HepG2 (cell line): ENCODE measurements at regions not wholly inside any gene's neighbourhood (a gene's known extent, or its start where the extent isn't known, plus 50 kb on each side); places are given as distances from the start of the nearest gene placed in this dataset.

ENCODE experiments used
- ATAC-seq: fragments of 200-7000 bp; cut with Tn5 transposase; 3 replicates; pipeline ENCODE4 v1.9.1; 2020; ENCODE audit warnings: mild to moderate bottlenecking, moderate library complexity
- BruUV-seq: library from RNA; stranded (reverse); fragments of 400-500 nt; replicated peaks from 2 replicates; lab custom pipeline; 2021; lab: Mats Ljungman, UMichigan
- CTCF ChIA-PET: fragments of 300-600 bp; formaldehyde crosslinking; extraction: SDS; loops from one replicate; lab custom pipeline; 2021; ENCODE audit warnings: low total read pairs, inconsistent platforms, low intra/inter-chr PET ratio; lab: Yijun Ruan, JAX
- POLR2A ChIA-PET: fragments of 350-600 bp; sonication (Branson Sonifier 250); formaldehyde crosslinking; loops from one replicate; lab custom pipeline; 2020; ENCODE audit warnings: antibody characterized with exemption, inconsistent platforms; lab: Yijun Ruan, JAX
- DNase-seq: peaks from one replicate; pipeline ENCODE4 v3.0.0-alpha.2; 2015; ENCODE audit warnings: low spot score
- FAIRE-seq: peaks from 3 replicates; lab custom pipeline; 2011; peaks lifted over from hg19 to GRCh38; lab: Jason Lieb, UNC
- H2AFZ ChIP-seq: one replicate; pipeline ENCODE4 v1.6.1; 2011; ENCODE audit warnings: low read length, inconsistent platforms
- H3K27ac ChIP-seq: fragments of 300-600 bp; 3 replicates; pipeline ENCODE4 v1.8.0; 2011; ENCODE audit warnings: mixed run types, mild to moderate bottlenecking, mixed read lengths, low read length, inconsistent platforms; ENCODE audit not compliant: insufficient read depth; ENCODE audit errors: extremely low read length
- H3K27me3 ChIP-seq, 2 experiments: fragments of 200-600 bp in 1 of 2; 2 replicates in 1 of 2; 3 replicates in 1 of 2; pipeline versions ENCODE4 v1.6.0 to v1.8.0; 2011; ENCODE audit warnings: low read length in 2 of 2, mild to moderate bottlenecking in 2 of 2, moderate library complexity in 2 of 2, inconsistent platforms in 1 of 2; ENCODE audit not compliant: insufficient read depth in 2 of 2, control insufficient read depth in 1 of 2
- H3K36me3 ChIP-seq, 2 experiments: fragments of 200-600 bp in 1 of 2; replicated peaks in 1 of 2; 2 replicates in 1 of 2; 3 replicates in 1 of 2; pipeline versions ENCODE4 v1.5.1 to v1.8.0; 2011; ENCODE audit warnings: low read length in 2 of 2, inconsistent platforms in 1 of 2; ENCODE audit not compliant: insufficient read depth in 2 of 2, control insufficient read depth in 1 of 2
- H3K4me1 ChIP-seq: 2 replicates; pipeline ENCODE4 v1.5.1; 2012; ENCODE audit warnings: low read length, inconsistent platforms; ENCODE audit not compliant: insufficient read depth
- H3K4me2 ChIP-seq: 2 replicates; pipeline ENCODE4 v1.6.0; 2011; ENCODE audit warnings: low read depth, low read length, inconsistent platforms
- H3K4me3 ChIP-seq, 3 experiments: fragments of 200-600 bp in 1 of 3; sonication (generic), shearing (Covaris generic) in 1 of 3; replicated peaks in 1 of 3; 2 replicates each; pipeline ENCODE4 v1.5.1; 2011 to 2016; ENCODE audit warnings: low read length in 3 of 3, inconsistent platforms in 2 of 3, low read depth in 2 of 3, mild to moderate bottlenecking in 2 of 3, control low read depth in 1 of 3, mixed read lengths in 1 of 3; ENCODE audit not compliant: insufficient read depth in 1 of 3
- H3K79me2 ChIP-seq: one replicate; pipeline ENCODE4 v1.6.1; 2011; ENCODE audit warnings: low read length, inconsistent platforms; ENCODE audit not compliant: insufficient read depth
- H3K9ac ChIP-seq: 2 replicates; pipeline ENCODE4 v1.6.0; 2011; ENCODE audit warnings: mild to moderate bottlenecking, low read depth, low read length, inconsistent platforms; ENCODE audit not compliant: insufficient read depth
- H3K9me3 ChIP-seq: 2 replicates; pipeline ENCODE4 v1.5.1; 2012; ENCODE audit warnings: mild to moderate bottlenecking, low read length
- H4K20me1 ChIP-seq: 2 replicates; pipeline ENCODE4 v1.6.0; 2011; ENCODE audit warnings: inconsistent platforms, mild to moderate bottlenecking, low read length, moderate library complexity; ENCODE audit not compliant: insufficient read depth
- EEA1 ChIP-seq: sonication (generic); formaldehyde crosslinking; IDR thresholded peaks from 2 replicates; pipeline ENCODE4 v1.5.1; 2020; ENCODE audit warnings: mild to moderate bottlenecking, missing genetic modification reagents, borderline replicate concordance
- RAD21 ChIP-seq: fragments of 450-650 bp; formaldehyde crosslinking; IDR thresholded peaks from 2 replicates; pipeline ENCODE4 v1.5.0; 2020; ENCODE audit warnings: mild to moderate bottlenecking
- YY1 ChIP-seq: IDR thresholded peaks from 2 replicates; pipeline ENCODE4 v1.6.1; 2011; ENCODE audit warnings: low read length, low read depth, moderate library complexity, mild to moderate bottlenecking; ENCODE audit not compliant: insufficient read depth, insufficient replicate concordance
- ZBTB8A ChIP-seq: sonication (generic); formaldehyde crosslinking; IDR thresholded peaks from 2 replicates; pipeline ENCODE4 v1.4.0; 2020; ENCODE audit warnings: mild to moderate bottlenecking, low read depth, missing genetic modification reagents, borderline replicate concordance
- ZC3H4 ChIP-seq: sonication (generic); formaldehyde crosslinking; IDR thresholded peaks from 2 replicates; pipeline ENCODE4 v1.4.0; 2020; ENCODE audit warnings: missing genetic modification reagents, borderline replicate concordance
- ZNF17 ChIP-seq: sonication (generic); formaldehyde crosslinking; IDR thresholded peaks from 2 replicates; pipeline ENCODE4 v1.5.0; 2020; ENCODE audit warnings: mild to moderate bottlenecking, missing genetic modification reagents
- ZNF781 ChIP-seq: sonication (generic); formaldehyde crosslinking; IDR thresholded peaks from 2 replicates; pipeline ENCODE4 v1.5.1; 2020; ENCODE audit warnings: borderline replicate concordance, mild to moderate bottlenecking, missing genetic modification reagents; ENCODE audit errors: not compliant biosample characterization
- in situ Hi-C: cut with HindIII; loops from 2 replicates; pipeline ENCODE4 v1.10.0; 2017; ENCODE audit warnings: low pct_unique_long_range_greater_than_20kb; ENCODE audit not compliant: extremely low pct_ligation_motif_present
- intact Hi-C: fragments of 100-400 bp; cut with micrococcal nuclease; formaldehyde crosslinking; loops from one replicate; pipeline ENCODE4 v1.10.0; 2022; ENCODE audit not compliant: unreplicated experiment
- TF ChIP-seq, protein P1 (sequence below): sonication (generic); formaldehyde crosslinking; IDR thresholded peaks from 2 replicates; pipeline ENCODE4 v1.5.0; 2020; ENCODE audit warnings: missing genetic modification reagents
- TF ChIP-seq, protein P2 (sequence below): IDR thresholded peaks from 2 replicates; pipeline ENCODE4 v1.6.1; 2018; ENCODE audit warnings: missing genetic modification reagents, mild to moderate bottlenecking, missing compliant biosample characterization
- TF ChIP-seq, protein P3 (sequence below), 2 experiments: fragments of 450-650 bp in 1 of 2; sonication (generic) in 1 of 2; formaldehyde crosslinking; IDR thresholded peaks; 2 replicates each; pipeline versions ENCODE4 v1.5.0 to v1.8.0; 2020 to 2022; ENCODE audit warnings: mild to moderate bottlenecking in 1 of 2, missing genetic modification reagents in 1 of 2
- TF ChIP-seq, protein P4 (sequence below): IDR thresholded peaks from 2 replicates; pipeline ENCODE4 v1.6.1; 2016; ENCODE audit warnings: low read depth
- TF ChIP-seq, protein P5 (sequence below): sonication (generic); formaldehyde crosslinking; IDR thresholded peaks from 2 replicates; pipeline ENCODE4 v1.5.0; 2020; ENCODE audit warnings: mild to moderate bottlenecking, missing genetic modification reagents, moderate library complexity
- TF ChIP-seq, protein P6 (sequence below): sonication (generic); formaldehyde crosslinking; IDR thresholded peaks from 2 replicates; pipeline ENCODE4 v1.4.0; 2020; ENCODE audit warnings: missing genetic modification reagents, borderline replicate concordance

DNA sequence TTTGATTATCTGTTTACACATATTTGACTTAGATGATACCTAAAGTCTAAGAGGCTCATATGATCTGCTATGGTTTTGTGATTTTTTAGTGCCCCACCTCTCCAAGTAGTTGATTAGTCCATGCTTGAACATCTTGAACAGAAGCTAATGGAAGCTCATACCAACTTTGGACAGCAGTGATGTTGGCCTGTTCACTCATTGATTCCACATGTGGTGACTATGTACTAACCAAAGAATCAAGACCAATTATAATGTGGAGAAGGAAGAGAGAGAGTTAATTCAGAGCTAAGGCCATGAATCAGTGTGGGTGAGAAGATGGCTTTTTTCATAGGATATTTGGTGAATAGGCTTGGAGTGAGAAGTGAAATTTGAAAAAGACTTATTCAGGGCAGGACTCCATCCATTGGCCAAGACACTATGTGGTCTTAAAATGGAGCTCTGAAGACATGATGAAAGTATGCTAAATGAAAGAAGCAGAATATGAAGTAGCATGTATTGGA lies 178.3 kb upstream of the TWIST2 start:
- POLR2A ChIA-PET, result no interaction called here
- DNase-seq (no peak), ATAC-seq (no peak), FAIRE-seq (no peak)
- TF ChIP-seq, protein P1, sequence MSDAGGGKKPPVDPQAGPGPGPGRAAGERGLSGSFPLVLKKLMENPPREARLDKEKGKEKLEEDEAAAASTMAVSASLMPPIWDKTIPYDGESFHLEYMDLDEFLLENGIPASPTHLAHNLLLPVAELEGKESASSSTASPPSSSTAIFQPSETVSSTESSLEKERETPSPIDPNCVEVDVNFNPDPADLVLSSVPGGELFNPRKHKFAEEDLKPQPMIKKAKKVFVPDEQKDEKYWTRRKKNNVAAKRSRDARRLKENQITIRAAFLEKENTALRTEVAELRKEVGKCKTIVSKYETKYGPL (CRISPR knock-in tag), result no peak
- TF ChIP-seq, protein P2, sequence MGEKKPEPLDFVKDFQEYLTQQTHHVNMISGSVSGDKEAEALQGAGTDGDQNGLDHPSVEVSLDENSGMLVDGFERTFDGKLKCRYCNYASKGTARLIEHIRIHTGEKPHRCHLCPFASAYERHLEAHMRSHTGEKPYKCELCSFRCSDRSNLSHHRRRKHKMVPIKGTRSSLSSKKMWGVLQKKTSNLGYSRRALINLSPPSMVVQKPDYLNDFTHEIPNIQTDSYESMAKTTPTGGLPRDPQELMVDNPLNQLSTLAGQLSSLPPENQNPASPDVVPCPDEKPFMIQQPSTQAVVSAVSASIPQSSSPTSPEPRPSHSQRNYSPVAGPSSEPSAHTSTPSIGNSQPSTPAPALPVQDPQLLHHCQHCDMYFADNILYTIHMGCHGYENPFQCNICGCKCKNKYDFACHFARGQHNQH (CRISPR knock-in tag), result no peak
- no peak for TF ChIP-seq RAD21
- no peak for TF ChIP-seq YY1
- TF ChIP-seq, protein P3, sequence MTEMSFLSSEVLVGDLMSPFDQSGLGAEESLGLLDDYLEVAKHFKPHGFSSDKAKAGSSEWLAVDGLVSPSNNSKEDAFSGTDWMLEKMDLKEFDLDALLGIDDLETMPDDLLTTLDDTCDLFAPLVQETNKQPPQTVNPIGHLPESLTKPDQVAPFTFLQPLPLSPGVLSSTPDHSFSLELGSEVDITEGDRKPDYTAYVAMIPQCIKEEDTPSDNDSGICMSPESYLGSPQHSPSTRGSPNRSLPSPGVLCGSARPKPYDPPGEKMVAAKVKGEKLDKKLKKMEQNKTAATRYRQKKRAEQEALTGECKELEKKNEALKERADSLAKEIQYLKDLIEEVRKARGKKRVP (CRISPR knock-in tag; IDR thresholded peaks at IDR 0.05), result no peak
- TF ChIP-seq, protein P4, sequence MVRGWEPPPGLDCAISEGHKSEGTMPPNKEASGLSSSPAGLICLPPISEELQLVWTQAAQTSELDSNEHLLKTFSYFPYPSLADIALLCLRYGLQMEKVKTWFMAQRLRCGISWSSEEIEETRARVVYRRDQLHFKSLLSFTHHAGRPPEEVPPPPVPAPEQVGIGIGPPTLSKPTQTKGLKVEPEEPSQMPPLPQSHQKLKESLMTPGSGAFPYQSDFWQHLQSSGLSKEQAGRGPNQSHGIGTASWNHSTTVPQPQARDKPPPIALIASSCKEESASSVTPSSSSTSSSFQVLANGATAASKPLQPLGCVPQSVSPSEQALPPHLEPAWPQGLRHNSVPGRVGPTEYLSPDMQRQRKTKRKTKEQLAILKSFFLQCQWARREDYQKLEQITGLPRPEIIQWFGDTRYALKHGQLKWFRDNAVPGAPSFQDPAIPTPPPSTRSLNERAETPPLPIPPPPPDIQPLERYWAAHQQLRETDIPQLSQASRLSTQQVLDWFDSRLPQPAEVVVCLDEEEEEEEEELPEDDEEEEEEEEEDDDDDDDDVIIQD, result no peak
- TF ChIP-seq EEA1 (CRISPR knock-in tag), result no peak
- TF ChIP-seq ZC3H4 (CRISPR knock-in tag), result no peak
- TF ChIP-seq ZBTB8A, result no peak
- TF ChIP-seq, protein P5, sequence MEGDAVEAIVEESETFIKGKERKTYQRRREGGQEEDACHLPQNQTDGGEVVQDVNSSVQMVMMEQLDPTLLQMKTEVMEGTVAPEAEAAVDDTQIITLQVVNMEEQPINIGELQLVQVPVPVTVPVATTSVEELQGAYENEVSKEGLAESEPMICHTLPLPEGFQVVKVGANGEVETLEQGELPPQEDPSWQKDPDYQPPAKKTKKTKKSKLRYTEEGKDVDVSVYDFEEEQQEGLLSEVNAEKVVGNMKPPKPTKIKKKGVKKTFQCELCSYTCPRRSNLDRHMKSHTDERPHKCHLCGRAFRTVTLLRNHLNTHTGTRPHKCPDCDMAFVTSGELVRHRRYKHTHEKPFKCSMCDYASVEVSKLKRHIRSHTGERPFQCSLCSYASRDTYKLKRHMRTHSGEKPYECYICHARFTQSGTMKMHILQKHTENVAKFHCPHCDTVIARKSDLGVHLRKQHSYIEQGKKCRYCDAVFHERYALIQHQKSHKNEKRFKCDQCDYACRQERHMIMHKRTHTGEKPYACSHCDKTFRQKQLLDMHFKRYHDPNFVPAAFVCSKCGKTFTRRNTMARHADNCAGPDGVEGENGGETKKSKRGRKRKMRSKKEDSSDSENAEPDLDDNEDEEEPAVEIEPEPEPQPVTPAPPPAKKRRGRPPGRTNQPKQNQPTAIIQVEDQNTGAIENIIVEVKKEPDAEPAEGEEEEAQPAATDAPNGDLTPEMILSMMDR (CRISPR knock-in tag), result no peak
- TF ChIP-seq, protein P6, sequence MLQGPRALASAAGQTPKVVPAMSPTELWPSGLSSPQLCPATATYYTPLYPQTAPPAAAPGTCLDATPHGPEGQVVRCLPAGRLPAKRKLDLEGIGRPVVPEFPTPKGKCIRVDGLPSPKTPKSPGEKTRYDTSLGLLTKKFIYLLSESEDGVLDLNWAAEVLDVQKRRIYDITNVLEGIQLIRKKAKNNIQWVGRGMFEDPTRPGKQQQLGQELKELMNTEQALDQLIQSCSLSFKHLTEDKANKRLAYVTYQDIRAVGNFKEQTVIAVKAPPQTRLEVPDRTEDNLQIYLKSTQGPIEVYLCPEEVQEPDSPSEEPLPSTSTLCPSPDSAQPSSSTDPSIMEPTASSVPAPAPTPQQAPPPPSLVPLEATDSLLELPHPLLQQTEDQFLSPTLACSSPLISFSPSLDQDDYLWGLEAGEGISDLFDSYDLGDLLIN (CRISPR knock-in tag), result no peak
- TF ChIP-seq ZNF17, result no peak
- no peak for TF ChIP-seq ZNF781
- Histone ChIP-seq H3K4me1 (no peaks in the 10 kb centered on the region), H3K27ac (no peak overlapping the region), H3K79me2 (no peaks in the 10 kb centered on the region), H3K9me3 (no peaks in the 10 kb centered on the region), H3K9ac (no peak overlapping the region), H3K27me3 (peaks cover 0 to 15% of the 10 kb centered on the region in 2 experiments; a peak in 1 of 5 replicates), H3K36me3 (no peaks in the 10 kb centered on the region), H4K20me1 (no peaks in the 10 kb centered on the region), H3K4me3 (no peak overlapping the region), H2AFZ (no peak overlapping the region), H3K4me2 (no peak overlapping the region)
- in situ Hi-C loops, result no loop called here
- CTCF ChIA-PET, result no interaction called here
- intact Hi-C loops, result no loop called here
- no TSS peak for BruUV-seq
